Fibroblast of lung (primary cell): ENCODE measurements at regions not wholly inside any gene's neighbourhood (a gene's known extent, or its start where the extent isn't known, plus 50 kb on each side); places are given as distances from the start of the nearest gene placed in this dataset.

Experiments
- CTCF ChIP-seq, 2 donors: IDR thresholded peaks in 1 of 2; conservative IDR thresholded peaks in 1 of 2; 1 replicate in 1 of 2; 2 replicates in 1 of 2; pipeline ENCODE4 v1.5.1; 2011 to 2012; ENCODE audit warnings: low read length in 2 of 2, control low read depth in 1 of 2, inconsistent platforms in 1 of 2, low read depth in 1 of 2, mild to moderate bottlenecking in 1 of 2
- EZH2 ChIP-seq: IDR thresholded peaks from 2 replicates; pipeline ENCODE4 v1.5.1; 2012; ENCODE audit warnings: low read length, control low read depth, mild to moderate bottlenecking; ENCODE audit errors: missing control alignments

GRCh38 chr3:81868597-81868996 is 107.2 kb upstream of the GBE1 start:
- no peak for TF ChIP-seq CTCF (conservative IDR thresholded peaks at IDR 0.05 in 1 of 2, IDR thresholded peaks at IDR 0.05 in 1 of 2; ENCODE audit: low read depth in 1 of 2, low read length in 2 of 2)
- no peak for TF ChIP-seq EZH2
